HG02943 (cell line): ENCODE measurements at regions not wholly inside any gene's neighbourhood (a gene's known extent, or its start where the extent isn't known, plus 50 kb on each side); places are given as distances from the start of the nearest gene placed in this dataset.

Experiments
- ATAC-seq: cut with Tn5 transposase; IDR thresholded peaks from one replicate; pipeline ENCODE4 v1.9.1; 2021; ENCODE audit warnings: mild to moderate bottlenecking, low read depth, moderate library complexity; ENCODE audit not compliant: unreplicated experiment

GRCh38 chr4:147396105-147396504, 84.8 kb upstream of the EDNRA start:
- ATAC-seq: no peak

GRCh38 chr4:147398556-147398955, 82.3 kb upstream of the EDNRA start:
- no peak for ATAC-seq

- no peak for ATAC-seq
Measured at GRCh38 chr4:147400721-147401120, 80.2 kb upstream of the EDNRA start.

- no peak for ATAC-seq
Measured at GRCh38 chr4:147401221-147401620, 79.7 kb upstream of the EDNRA start.

GRCh38 chr4:147407261-147408045, 73.4 kb upstream of the EDNRA start:
- ATAC-seq: no peak

GRCh38 chr4:147408189-147408588, 72.7 kb upstream of the EDNRA start:
- no peak for ATAC-seq

- no peak for ATAC-seq
Measured at GRCh38 chr4:147409350-147409749, 71.5 kb upstream of the EDNRA start.

- no peak for ATAC-seq
Measured at GRCh38 chr4:147418226-147418625, 62.7 kb upstream of the EDNRA start.

GRCh38 chr4:147421456-147421855, 59.4 kb upstream of the EDNRA start:
- no peak for ATAC-seq

GRCh38 chr4:147423229-147423628, 57.7 kb upstream of the EDNRA start:
- ATAC-seq: no peak

- no peak for ATAC-seq
Measured at GRCh38 chr4:147425019-147425418, 55.9 kb upstream of the EDNRA start.

- ATAC-seq: no peak
Measured at GRCh38 chr4:147428583-147428982, 52.3 kb upstream of the EDNRA start.

GRCh38 chr4:147430111-147430510, 50.8 kb upstream of the EDNRA start:
- no peak for ATAC-seq
